NCI-H128 (cell line): ENCODE measurements at regions not wholly inside any gene's neighbourhood (a gene's known extent, or its start where the extent isn't known, plus 50 kb on each side); places are given as distances from the start of the nearest gene placed in this dataset.

ENCODE experiments used
- DNase-seq: peaks from one replicate; lab custom pipeline; 2025; ENCODE audit not compliant: unreplicated experiment; lab: John Stamatoyannopoulos, UW

DNA sequence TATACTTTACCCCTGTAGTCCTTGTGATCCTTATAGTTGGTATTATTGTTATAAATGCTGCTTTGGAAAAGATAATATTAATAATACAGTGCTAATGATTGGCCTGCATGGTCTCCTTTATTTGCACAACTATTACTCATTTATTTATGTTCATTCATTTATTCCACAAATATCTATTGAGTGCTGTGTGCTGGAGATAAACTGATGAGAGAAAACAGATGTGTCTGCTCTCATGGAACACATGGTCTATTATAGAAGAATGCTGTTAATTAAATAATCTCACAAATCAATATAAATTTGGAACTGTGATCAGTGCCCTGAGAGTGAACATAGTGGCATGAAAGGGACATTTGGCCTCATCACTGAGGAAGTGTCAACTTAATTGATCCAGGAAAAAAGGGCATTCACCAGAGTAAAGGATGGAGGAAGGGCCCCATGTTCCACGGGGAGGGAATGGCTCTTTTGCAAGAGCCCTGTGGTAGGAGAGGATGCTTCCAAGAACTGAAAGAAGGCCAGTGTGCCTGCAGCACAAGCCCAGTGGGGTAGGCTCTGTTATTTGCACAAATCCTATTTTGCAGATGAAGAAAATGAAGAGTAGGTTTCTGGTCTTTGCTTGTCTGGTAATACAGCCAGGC is 91.5 kb upstream of the STK39 start:
- no peak for DNase-seq

DNA sequence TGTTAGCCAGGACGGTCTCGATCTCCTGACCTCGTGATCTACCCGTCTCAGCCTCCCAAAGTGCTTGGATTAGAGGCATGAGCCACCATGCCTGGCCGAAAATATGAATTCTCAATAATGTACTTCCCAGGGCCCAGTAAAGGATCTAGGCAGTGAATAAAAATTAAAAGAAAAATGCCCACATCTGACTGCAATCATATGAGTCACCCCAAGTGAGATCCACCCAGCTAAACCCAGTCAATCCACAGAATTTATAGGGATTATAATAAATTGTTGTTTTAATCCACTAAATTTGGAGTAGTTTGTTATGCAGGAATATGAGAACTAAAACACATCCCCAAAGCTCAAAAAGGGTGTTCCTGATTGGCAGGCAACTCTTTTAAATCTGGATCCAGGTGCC is 93.5 kb upstream of the STK39 start:
- no peak for DNase-seq

DNA sequence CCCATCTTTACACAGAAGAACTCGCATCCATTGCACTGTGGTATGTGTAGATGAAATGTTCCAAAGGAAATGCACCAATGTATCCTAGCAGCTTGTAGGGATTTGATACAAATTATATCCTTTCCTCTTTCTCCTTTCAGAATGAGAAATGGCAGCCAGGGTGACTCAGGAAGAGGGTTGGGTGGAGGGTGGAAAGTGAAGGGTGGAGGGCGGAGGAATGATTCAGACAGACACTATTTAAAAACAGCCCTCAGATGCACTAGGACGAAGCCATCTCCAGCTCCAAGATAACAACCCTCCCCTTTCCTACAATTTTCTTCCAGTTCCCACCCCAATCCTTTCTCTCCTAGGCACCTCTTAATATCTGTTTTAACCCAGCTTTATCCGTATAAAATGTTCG is 96.2 kb upstream of the STK39 start:
- no peak for DNase-seq

DNA sequence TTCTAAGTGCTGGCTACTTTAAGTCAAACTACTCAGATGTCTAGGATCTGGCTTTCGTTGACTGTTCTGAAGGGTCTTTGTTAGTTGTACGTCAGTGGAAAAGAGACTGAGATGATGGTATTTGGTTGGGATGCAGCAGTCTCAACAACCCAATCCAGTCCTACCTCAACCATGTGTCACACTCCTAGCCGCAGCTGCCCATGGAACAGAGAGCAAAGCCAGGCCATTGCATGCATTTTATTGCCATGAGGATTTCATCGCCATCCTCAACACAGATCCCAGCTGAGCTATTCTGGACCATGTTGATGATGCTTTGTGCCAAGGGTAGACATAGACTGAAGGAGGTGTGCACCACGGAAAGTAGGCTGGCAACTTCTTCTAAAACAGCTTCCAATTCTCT is 97.3 kb upstream of the STK39 start:
- DNase-seq: no peak

DNA sequence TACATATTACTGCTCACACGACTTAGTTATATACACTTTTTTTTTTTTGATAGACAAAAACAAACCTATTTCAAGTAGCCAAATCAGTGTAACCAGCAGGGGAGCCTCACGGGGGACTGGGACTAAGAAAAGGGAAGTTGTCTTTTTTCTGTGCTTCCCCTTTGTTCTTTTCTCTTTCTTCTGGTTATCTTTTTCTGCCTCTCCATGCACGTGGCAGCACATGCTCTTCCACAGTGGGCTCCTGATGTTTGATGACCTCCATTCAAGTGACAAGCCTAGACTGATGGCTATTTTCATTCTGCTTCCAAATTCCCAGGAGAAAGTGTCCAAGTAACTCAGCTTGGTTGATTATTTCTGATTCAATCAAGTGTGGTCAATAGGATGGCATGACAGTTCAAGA is 98.2 kb upstream of the STK39 start:
- no peak for DNase-seq

DNA sequence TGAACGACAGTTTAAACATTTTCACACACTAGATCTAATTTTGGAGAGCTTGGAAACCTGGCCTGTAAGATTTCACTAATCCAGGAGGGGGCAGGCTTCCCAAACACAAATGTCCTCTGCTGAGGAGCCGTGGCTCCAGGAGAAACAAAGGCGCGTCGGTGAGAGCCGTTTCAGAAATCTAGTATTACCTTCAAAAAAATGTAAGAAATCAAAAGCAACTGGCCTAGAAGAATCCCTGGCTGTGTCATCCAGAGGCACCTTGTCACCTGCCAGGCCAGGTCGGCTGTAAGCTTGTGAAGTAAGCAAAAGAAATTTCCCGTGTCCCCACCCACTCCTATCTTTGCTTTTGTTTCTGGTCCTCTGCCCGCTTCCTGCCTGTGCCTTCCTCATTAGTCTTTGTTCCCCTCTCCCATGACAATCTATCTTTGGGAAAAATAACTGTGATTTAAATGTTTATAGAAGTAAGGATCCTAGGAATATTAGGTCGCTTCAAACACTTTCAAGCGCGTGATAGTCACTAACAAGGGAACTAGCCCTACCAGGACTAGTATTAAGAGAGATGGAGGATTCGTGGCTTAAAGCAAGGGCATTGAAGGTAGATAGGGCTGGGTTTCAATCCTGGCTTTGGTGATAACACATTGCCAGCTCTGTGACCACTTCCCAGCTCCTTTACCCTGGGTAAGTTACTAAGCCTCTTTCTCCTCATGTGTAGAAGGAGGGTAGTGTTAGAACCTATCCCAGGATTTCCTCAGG is 99.5 kb upstream of the STK39 start:
- peak; percentile 48 for DNase-seq

DNA sequence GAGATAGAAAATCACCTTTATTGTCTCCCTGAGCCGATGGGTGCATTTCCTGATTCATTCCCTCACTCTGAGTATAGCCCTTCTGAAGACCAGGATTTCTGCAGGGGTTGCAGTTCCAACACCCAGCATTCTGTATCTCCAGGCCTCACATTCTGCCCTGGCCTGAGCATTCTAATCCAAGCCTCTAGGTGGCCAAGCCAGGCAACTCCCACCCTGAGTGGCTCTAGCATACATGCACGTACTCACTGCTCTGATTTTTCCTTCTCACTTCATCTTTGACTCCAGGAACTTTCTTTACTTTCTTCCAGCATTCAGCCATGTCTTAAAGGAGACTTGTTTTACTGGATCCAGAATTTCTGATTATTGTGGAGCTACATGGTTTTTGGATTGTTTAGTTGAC is 100.7 kb upstream of the STK39 start:
- no peak for DNase-seq

DNA sequence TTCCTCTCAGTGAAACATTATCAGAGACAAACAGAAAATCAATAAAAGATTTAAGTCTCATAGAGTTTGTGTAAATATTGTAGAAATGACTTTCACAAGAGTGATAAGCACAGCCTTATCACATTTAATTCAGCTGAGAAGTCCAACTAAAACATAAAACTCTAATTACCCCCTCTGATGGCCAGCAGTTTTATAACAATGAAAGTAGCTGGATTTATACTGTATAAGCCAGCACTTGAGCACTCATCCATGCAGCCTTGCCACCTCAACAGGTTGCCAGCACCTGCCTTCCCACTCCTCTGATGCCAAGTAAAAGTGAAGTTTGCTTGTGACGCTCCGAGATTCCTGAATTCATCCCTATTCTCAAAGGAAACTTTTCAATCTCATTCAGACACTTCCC is 103.0 kb upstream of the STK39 start:
- DNase-seq: peak; percentile 13

DNA sequence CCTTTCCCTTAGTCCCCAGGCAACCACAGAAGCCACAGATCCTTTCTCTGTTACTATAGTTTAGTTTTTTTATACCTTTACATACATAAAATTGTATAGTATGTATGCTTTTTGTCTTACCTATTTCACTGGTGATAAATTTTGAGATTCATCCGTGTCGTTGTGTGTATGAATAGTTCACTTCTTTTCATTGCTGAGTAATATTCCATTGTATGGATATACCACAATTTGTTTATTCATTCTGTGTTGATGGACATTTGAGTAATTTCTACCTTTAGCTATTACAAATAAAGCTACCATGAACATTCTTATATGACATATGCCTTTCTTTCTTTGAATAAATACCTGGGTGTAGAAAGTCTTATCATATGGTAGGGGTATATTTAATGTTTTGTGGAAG is 102.8 kb upstream of the CERS6 start:
- DNase-seq: no peak

DNA sequence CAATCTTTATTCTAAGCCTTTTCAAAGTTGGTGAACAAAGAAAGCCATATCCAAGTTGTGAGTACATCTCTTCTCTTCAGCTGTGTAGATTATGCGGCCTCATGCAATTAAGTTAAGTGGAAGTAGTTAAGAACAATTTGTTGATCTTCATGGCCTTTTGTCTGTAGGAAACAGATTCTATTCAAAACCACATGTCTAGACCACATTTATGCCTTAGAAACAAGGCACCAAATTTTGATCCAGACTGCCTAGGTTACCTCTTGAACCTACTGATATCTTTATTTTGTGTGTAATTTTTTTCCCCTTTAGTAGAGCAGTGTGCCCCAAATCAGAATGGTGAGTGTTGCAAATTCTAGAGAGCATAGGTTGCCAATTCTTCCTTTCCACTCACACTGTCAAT is 101.6 kb upstream of the CERS6 start:
- no peak for DNase-seq

DNA sequence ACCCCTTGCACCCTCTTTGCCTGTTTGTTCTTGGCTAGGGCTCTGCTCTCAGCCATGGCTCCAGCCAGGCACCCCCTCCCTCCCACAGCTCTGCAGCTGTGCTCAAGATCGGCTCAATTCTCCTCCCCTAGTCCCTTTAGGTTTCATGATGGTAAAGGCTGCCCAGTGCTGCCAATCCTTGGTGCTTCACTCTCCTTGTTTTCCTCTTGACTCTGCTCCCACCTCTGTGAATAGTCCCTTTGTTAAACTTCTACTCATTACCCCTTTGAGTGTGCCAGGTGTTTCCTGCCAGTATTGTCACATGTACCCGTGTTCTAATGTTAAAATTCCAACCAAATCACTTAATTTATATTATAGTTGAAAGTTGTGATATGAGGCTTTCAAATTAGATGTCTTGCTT is 101.0 kb upstream of the CERS6 start:
- DNase-seq: no peak

DNA sequence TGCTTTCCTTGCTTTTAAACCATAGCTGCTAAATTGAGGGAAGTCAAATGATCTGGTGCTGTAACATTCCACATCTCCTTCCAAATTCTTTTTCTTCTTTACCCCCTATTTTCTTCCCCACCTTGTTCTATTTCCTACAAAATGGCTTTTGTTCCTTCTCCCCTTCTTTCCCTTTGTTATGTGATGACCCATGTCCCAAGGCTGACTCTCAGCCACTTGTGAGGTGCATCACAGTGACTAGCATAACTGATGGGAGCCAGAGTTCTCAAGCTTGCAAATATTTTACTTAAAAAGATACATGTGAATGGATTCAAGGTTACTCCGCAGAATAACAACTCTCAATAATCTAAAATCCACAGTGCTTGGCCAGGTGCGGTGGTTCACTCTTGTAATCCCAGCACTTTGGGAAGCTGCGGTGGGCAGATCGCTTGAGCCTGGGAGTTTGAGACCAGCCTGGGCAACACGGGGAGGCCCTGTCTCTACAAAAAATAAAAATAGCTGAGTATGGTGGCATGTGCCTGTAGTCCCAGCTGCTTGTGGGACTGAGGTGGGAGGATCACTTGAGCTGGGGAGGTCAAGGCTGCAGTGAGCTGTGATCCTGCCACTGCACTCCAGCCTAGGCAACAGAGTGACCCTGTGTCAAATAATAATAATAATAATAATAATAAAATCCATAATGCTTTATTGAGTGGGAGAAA is 100.1 kb upstream of the CERS6 start:
- no peak for DNase-seq

DNA sequence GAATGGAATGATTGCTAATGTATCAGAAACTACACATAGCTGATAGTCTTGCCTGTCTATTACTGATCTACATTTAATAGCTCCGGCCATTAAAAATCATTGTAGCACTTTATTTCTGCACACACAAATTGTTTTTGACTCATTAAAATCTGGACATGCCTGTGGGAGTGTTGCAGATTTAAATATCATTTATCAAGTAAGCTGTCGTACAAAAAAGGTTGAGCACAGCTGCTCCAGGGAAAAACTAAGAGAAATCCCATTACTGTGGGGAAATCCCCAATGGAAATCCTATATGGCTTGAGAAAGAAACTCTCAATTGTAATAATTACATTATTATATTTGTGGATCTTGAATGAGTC is 99.6 kb upstream of the CERS6 start:
- no peak for DNase-seq

DNA sequence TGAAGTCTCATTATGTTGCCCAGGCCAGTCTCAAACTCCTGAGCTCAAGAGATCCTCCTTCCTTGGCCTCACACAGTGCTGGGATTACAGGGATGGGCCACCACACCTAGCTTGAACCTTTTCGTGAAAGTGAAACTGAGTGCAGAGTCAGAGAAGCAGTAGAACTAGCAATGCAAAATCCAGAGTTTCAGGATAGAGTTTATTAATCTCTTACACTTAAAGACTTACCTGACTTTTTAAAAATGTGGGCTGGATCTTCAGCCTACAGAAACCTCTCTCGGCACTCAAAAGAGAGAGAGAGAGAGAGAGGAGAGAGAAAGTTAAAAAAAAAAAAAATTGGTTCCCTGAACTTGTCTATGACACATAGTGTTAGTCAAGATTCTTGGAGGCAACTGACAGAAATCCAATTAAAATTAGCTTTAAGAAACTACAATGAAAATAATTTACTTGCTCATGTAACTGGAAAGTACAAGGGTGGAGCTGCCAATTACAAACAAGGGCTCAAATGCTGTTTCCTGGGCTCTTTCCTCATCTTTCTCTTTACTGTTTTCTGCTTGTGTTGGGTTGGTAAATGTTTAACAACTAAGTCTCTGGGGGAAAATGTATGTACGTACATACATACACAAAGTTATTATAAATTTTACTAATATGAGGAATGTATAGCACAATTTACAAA is 98.1 kb upstream of the CERS6 start:
- no peak for DNase-seq

DNA sequence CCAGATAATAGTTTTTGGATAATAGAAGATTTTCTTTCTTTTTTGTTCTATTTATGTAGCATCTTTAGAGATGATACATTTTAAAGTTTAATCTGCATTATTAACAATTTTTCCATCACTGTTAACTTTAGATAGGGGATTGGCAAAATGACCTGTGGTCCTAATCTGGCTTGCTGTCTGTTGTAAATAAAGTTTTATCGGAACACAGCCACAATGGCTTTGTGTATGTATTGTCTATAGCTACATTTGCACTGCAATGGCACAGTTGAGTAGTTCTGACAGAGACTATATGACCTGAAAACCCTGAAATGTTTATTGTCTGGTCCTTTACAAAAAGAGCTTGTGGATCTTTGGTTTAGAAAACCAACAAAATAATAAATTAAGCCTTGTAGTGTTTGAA is 97.0 kb upstream of the CERS6 start:
- DNase-seq: no peak

DNA sequence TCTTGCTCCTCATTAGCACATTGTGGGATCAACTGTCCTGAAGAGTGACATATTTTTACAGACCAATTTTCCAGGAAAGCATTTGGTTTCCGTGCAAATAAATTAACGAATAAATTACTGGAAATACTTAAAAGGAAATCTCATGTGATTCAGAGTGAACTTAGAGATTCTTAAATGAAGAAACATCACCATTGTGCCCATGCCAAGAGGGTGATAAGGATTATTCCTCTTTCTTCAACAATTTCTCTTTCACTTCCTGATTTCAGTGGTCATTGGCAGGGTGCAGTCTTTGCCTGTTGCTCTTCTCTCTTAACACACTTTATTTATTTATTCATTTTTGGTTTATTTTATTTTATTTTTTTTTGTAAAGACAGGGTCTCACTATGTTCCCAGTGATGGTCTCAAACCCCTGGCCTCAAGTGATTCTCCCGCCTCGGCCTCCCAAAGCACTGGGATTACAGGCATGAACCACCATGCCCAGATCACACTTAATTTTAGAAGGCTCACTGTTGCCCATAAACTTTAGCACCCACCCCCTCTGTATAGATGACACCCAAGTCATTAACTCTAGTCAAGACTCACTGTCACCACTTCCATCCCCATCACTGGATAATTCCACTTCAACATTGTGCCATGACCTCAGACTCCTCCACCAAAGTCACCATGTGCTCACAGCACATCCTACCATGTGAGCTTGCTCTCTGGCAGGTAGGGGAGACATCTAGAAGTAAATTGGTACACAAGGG is 92.6 kb upstream of the CERS6 start:
- DNase-seq: no peak

DNA sequence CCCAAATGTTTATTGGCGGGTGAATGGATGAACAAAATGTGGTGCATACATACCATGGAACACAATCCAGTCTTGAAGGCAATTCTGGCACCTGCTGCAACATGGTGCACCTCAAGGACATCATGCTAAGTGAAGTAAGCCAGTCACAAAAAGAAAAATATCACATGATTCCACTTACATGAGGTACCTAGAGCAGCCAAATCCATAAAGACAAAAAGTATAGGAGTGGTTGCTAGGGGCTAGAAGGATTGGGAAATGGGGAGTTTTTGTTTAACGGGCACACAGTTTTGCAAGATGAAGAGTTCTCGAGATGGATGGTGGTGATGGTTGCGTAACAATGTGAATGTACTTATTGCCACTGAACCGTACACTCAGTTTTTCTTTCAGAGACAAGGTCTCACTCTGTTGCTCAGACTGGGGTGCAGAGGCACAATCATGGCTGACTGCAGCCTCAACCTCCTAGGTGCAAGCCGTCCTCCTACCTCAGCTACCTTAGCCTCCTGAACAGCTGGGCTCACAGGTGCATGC is 90.9 kb upstream of the CERS6 start:
- no peak for DNase-seq

DNA sequence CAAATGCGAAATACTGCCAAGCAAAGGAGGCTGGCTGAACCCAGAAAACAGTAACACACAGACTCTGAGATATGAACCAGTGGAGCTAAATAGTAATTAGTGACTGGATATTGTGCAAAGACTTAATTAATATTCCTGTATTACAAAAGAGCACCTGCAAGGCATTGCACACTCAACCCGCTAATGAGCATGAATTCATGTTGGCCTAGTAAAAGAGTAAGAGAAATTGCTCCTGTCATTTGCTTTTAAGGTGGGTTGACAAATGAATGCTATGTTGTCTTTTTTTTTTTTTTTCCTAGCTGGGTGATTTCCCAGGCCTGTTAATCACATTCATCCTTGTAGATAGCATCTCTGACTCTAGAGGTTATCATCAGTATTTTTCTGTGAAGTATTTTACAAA is 87.0 kb upstream of the CERS6 start:
- no peak for DNase-seq

DNA sequence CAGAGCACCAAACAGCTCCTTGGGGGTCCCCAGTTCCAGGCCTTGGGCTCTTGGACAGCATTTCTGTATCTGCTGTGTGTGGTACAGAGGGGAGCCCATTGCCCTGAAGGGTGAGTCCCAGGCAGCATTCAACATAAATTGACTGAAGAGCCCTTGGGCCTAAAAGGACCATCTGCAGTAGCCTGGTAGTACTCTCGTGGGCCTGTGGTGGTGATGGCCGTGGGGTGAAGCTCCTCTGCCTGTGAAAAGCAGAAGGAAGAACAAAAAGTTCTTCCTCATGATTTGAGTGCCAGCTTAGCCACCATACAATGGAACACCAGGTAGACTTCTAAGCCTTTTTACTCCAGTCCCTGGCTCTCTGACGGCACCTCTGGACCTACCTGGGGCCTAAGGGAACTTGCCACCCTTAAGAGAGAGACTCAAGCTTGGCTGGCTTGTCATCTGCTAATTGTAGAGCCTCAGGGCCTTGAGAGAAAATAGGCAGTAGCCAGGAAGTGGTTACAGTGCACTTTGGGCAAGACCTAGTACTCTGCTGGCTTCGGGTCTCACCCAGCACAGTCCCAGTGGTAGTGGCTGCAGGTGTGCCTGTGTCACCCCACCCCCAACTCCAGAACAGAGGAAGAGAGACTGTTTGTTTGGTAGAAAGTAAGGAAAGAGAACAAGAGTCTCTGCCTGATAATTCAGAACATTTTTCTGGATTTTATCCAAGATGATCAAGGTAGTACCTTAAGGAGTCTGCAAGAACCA is 84.6 kb upstream of the CERS6 start:
- no peak for DNase-seq

DNA sequence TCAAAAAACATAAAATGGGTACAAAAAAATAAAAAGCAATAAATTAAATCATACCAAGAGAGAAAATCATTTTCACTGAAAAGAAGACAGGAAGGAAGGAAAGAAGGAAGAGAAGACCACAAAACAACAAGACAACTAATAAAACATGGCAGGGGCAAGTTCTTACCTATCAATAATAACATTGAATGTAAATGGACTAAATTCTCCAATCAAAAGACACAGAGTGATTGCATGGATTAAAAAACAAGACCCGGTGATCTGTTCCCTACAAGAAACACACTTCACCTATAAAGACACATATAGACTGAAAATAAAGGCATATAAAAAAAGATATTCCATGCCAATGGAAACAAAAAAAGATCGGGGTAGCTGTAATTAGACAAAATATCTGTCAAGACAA is 82.6 kb upstream of the CERS6 start:
- no peak for DNase-seq
